HG03432 (cell line): ENCODE measurements at regions not wholly inside any gene's neighbourhood (a gene's known extent, or its start where the extent isn't known, plus 50 kb on each side); places are given as distances from the start of the nearest gene placed in this dataset.

Experiments
- ATAC-seq: cut with Tn5 transposase; IDR thresholded peaks from one replicate; pipeline ENCODE4 v1.9.1; 2021; ENCODE audit warnings: mild to moderate bottlenecking, moderate library complexity; ENCODE audit not compliant: unreplicated experiment

DNA sequence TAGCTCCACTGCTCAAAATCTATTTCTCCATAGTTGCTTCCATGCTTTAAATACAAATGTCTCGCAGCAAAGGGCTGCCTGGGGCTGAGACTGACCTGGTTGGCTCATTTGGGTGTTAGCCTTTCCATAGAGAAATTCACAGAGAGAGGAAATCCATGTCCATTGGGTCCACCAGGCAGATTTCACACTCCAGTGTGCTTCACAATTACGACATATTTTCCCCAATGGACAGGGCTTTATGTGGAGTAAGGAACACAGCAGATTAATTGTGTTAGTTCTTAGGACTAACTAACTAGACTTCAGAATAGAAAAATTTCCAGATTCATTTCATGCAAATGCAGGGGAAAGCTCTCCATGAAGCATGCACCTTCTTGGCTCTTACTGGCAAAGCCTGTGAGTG lies 180.7 kb downstream of the FBXO15 start:
- ATAC-seq = no peak

- ATAC-seq = peak; percentile 51
Measured at GRCh38 chr18:73962256-73962655, 185.4 kb downstream of the FBXO15 start.

GRCh38 chr18:73961804-73962203 lies 185.8 kb downstream of the FBXO15 start:
- ATAC-seq = no peak

DNA sequence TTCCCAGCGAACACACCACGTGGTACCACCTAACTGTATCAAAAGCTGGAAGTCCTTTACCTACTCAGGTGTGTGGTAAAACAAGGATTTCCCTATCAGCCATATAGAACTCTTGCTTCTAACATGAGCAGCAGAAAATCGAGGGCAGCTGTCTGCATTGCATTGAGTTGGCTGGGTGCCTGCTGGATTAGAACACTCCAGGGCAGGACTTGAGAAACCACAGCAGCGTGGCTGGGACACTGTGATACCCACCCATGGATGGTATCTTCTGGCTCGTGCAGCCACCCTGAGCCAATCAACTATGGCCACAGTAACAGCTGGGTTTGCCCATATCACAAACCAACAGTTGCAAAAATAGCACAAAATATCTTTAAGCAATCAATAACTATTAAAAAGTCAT lies 188.3 kb downstream of the FBXO15 start:
- ATAC-seq = no peak

GRCh38 chr18:73954268-73954667 lies 193.4 kb downstream of the FBXO15 start:
- ATAC-seq = no peak

DNA sequence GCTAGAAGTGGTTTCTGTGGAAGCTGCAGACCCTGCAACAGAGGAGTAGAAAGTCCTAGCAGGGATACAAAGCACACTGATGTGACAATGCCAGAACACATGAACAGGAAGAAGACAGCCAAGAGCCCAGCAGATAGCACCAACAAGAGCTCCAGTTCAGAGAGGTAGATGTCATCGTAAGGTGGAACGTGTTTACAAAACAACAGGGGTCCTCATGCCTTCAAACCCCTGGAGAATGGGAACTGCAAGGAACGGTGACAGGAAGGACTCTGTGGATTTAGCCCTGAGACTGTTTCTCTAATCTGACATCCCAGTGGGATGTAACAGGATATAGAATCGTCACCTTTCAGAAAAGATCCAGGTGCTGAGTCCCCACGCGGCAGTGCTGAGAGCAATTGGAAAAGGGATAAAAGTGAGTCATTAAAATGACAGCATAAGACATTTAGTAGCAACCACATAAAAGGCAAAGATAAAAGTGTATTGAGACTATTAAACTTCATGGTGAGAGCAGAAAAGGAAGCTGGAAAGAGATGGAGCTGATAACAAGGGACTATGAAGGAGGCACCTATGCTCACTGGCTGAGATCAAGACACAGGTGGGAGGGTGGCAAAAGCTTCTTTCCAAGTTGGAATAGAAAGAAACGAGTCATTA lies 195.2 kb downstream of the FBXO15 start:
- no peak for ATAC-seq

GRCh38 chr18:73950116-73950700 lies 197.4 kb downstream of the FBXO15 start:
- ATAC-seq = no peak

DNA sequence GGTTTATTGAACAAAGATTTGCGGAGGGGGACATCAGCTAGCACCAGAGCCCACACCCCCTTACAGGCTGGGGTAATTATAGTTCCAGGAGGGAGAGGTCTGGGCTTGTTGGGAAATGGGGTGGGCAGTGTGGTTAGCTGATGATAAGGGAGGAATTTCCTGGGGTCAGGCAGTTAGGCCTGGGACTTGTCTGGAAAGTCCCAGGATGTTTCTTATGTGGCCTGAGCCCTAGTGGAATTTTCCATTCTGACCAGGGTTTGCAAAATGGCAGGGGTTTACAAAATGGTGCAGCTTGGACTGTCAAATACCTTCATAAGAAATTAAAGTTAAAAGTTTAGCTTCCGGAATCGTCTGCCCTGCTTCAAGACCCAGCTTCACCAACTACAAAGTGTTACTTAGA lies 199.1 kb downstream of the FBXO15 start:
- no peak for ATAC-seq

- no peak for ATAC-seq
Measured at GRCh38 chr18:73948084-73948483, 199.6 kb downstream of the FBXO15 start.

DNA sequence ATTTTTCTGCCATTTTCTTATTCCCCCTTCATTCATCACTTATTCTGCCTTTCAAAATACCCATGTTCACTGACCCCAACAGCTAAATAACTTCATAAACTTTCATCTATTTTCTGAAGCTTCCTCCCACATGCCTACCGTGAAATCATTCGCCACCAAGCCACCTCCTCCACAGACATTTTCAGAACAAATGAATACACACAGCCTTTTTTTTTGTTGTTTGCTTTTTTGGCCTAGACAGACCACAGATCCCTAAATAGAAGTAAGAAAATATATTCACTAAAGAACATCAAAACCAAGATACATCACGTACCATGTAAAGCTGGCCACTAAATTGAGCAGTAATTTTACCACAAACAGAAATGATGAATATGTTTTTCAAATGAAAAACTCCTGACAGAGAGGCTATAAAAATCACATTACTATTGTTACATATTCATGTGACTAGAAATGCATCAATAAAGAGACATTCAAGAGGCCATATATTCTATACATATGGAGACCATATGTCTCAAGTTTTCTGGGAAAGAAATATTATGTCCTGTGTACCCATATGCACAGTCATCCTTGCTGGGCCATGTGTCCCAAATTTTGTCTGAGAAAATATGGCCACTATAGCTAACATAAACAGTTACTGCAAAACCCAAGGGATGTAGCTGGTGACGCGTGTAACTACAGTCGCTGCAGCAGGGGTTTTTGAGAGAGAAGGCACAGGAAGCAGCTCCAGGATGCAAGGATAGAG lies 200.3 kb downstream of the FBXO15 start:
- ATAC-seq = no peak

- ATAC-seq = no peak
Measured at GRCh38 chr18:73945130-73945792, 202.4 kb downstream of the FBXO15 start.

DNA sequence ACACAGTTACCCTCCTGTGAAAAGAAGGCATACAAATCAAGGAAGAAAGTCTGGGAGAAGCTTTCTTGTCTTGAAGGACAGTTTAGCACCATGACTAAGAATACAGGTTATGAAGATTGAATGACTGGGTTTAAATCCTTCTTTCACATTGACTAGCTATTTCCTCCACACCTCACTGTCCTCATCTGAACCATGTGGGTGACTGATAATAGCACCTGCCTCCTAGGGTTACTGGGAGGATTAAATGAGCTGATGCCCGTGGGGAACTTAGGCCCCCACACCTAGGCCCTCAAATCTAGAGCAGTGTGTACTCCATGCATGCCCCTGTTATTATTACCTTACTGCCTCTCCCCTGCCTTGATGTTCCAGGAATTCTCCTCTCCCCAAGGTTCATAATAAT lies 202.9 kb downstream of the FBXO15 start:
- ATAC-seq = no peak

GRCh38 chr18:73943763-73944162 lies 203.9 kb downstream of the FBXO15 start:
- no peak for ATAC-seq

- no peak for ATAC-seq
Measured at GRCh38 chr18:73942956-73943355, 204.7 kb downstream of the FBXO15 start.

DNA sequence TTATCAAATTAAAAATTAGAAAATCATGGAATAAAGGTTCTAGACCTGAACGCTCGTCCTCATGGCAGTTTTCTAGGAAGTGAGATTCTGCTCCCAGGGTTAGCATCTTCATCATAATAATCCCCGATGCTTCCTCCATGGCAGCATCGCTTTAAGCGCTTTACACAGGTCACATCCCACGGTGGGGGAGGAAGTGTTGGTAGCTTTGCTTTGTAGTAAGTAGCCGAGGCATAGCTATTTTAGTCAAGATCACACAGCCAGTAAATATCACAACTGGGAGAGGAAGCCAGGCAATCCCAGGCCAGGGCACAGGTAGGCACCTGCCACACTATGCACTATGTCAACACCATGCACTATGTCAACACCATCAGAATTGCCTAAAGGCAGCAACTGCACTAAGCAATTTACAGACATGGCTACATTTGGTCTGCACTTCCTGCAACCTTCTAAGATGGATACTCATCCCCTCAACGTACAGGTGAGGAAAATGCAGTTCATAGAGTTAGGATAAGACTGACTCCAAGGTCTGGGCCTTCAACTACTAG lies 205.5 kb downstream of the FBXO15 start:
- ATAC-seq = no peak

- no peak for ATAC-seq
Measured at GRCh38 chr18:73940721-73941120, 206.9 kb downstream of the FBXO15 start.

DNA sequence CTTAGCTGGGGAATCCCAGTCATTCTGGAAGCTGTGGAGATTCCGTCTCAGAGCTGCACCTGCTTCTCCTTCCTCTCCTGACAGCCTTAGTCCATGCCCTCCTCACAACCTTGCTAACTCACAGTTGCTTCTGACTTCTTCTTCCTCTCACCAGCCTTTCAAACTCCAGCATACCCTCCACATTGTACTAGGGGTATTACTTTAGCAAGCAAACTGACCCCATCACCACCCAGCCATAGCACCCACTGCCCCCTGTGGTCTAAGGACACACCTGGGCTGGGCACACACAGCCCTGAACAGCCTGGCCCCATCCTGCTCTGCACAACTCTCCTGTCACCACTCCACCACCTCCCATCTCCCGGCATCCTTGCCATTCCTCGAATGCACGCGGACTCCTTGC lies 208.2 kb downstream of the FBXO15 start:
- ATAC-seq = no peak

DNA sequence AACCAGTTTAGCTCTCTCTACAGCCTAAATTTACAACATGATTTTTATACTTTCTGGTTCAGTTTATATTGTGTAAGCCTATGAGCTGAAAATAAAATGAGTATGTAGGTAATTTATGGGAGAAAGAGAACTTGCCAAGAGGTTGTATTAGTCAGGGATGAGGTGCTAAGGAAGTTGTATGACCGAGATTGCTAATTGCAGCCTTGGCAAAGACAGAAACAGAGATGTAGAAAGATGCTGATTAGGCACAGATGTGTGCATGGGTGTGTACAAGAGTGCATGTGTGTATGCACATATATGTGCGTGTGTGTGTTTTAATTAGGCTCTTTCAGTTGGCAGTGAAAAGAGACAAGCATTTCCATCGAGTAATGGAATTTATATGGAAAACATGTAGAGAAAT lies 213.9 kb downstream of the FBXO15 start:
- ATAC-seq = no peak

DNA sequence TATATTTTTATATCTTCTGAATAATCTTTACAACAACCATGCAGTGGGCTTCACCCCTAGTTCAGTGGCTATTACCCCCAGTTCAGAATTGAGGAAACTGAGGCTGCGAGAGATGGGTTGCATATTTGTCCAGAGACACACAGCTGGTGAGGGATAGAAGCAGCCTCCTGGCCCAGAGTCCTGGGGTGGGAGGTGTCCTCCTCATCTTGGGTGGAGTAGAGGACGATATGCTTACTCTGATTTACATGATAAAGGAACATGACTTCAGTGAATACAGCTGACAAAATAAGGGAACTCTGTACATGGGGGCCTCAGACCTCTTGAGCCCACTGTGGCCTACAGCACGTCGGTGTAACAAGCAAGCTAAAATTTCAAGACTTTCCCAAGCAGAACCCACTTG lies 214.7 kb downstream of the FBXO15 start:
- no peak for ATAC-seq

DNA sequence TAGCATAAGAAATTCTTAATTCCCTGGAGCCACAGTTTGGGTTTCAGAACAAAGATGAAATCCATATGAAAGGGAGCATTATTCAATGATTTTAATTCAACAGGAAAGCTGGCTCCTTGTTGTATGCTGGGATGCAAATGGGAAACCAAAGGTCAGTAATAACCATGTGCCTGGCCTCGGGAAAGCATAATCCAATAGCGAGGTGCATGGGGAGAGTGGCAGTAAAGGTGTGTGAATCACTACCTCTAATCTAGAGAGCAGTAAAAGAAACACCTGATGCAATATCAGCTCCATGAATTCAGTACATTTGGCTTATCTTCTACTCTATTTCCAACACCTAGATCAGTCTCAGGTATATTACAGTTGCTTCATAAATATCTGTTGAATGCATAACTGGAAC lies 220.1 kb downstream of the FBXO15 start:
- ATAC-seq = no peak

- no peak for ATAC-seq
Measured at GRCh38 chr18:73924836-73925235, 222.8 kb downstream of the FBXO15 start.

DNA sequence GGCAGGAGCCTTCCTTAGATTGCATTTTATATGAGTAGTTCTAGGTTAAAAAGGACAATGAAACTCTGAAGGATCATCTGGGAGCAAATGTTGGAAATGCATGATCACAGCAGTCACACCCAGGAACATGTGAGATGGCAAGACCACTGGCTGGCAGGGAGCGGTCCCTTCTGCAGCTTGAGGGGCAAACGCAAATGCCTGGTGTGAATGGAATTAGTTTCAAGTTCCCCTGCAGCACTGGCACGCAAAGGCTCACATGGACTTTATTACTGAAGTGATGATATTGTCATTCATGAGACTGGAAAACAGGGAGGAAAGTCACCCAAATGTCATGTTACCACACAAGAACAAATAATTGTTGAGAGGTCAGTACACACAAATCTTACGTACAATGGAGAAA lies 223.3 kb downstream of the FBXO15 start:
- ATAC-seq = no peak
